ENCODE measurements at regions not wholly inside any gene's neighbourhood (a gene's known extent, or its start where the extent isn't known, plus 50 kb on each side); places are given as distances from the start of the nearest gene placed in this dataset.
A peak's percentile ranks its signal among the peaks of the same experiment; 100 is the strongest.

DNA sequence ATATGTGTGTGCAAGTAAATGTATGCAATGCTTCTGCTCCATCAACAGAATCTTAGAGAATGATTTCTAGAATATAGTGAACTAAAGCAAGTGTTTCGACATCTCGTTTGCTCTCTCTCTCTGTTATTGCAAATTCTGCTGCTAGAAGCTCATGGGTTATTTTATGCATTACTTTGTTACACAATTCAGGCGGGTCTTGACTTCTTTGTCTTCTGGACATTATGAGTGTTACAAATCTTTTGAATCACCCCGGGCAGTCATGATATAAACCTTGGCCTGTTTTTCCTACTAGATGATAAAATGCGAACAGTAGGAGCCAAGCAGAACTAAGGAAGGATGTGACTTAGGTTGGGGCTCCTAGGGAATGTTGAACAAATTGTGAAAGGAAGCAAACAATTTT is 166.4 kb upstream of the SFRP2 start:
- BruUV-seq (replicated peaks), result no TSS peak
- intact Hi-C loops (cut with micrococcal nuclease; ENCODE audit: unreplicated experiment), result no loop called here
- no peak overlapping the region for H3K4me3 Mint-ChIP-seq (ENCODE audit: low read depth, unreplicated experiment)
- H3K27me3 Mint-ChIP-seq (ENCODE audit: unreplicated experiment), result no peaks in the 10 kb centered on the region
- peaks cover 5% of the 10 kb centered on the region for H3K9me3 Mint-ChIP-seq (ENCODE audit: low read depth, unreplicated experiment)
- H3K4me1 Mint-ChIP-seq (ENCODE audit: low read depth, unreplicated experiment), result peaks cover 6% of the 10 kb centered on the region
- no peak overlapping the region for H3K27ac Mint-ChIP-seq (ENCODE audit: unreplicated experiment)
- TF ChIP-seq, protein P1, sequence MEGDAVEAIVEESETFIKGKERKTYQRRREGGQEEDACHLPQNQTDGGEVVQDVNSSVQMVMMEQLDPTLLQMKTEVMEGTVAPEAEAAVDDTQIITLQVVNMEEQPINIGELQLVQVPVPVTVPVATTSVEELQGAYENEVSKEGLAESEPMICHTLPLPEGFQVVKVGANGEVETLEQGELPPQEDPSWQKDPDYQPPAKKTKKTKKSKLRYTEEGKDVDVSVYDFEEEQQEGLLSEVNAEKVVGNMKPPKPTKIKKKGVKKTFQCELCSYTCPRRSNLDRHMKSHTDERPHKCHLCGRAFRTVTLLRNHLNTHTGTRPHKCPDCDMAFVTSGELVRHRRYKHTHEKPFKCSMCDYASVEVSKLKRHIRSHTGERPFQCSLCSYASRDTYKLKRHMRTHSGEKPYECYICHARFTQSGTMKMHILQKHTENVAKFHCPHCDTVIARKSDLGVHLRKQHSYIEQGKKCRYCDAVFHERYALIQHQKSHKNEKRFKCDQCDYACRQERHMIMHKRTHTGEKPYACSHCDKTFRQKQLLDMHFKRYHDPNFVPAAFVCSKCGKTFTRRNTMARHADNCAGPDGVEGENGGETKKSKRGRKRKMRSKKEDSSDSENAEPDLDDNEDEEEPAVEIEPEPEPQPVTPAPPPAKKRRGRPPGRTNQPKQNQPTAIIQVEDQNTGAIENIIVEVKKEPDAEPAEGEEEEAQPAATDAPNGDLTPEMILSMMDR (IDR thresholded peaks at IDR 0.05; ENCODE audit: unreplicated experiment), result no peak
- no peak for DNase-seq
- CTCF ChIA-PET, result no interaction called here
- H3K36me3 Mint-ChIP-seq (ENCODE audit: insufficient read depth, unreplicated experiment), result no peaks in the 10 kb centered on the region

DNA sequence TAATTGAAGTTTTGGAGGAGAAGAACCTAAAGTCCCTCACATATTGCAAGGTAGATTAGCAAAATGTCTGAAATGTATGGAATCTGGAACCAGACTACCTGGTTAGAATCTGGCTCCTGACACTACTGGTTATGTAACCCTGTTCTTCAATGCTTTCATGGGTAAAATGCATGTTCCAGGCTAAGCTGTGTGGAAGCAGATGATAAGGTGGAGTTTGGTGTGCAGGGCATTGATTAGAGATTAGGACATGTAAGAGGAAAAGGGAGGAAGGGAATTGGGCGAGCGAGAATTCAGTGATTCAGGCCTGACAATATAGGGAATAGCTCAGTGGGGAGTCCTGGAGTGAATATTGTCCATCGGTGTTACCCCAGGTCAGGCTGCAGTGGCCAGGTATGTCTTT is 165.8 kb upstream of the SFRP2 start:
- TF ChIP-seq, protein P1 (IDR thresholded peaks at IDR 0.05; ENCODE audit: unreplicated experiment), result no peak
- Mint-ChIP-seq H3K27ac (ENCODE audit: unreplicated experiment) (no peak overlapping the region), H3K27me3 (ENCODE audit: unreplicated experiment) (no peaks in the 10 kb centered on the region), H3K4me1 (ENCODE audit: low read depth, unreplicated experiment) (peaks cover 12% of the 10 kb centered on the region), H3K9me3 (ENCODE audit: low read depth, unreplicated experiment) (peaks cover 5% of the 10 kb centered on the region), H3K36me3 (ENCODE audit: insufficient read depth, unreplicated experiment) (no peaks in the 10 kb centered on the region), H3K4me3 (ENCODE audit: low read depth, unreplicated experiment) (no peak overlapping the region)
- no peak for DNase-seq
- intact Hi-C loops (cut with micrococcal nuclease; ENCODE audit: unreplicated experiment), result no loop called here
- CTCF ChIA-PET, result no interaction called here
- BruUV-seq (replicated peaks), result no TSS peak

DNA sequence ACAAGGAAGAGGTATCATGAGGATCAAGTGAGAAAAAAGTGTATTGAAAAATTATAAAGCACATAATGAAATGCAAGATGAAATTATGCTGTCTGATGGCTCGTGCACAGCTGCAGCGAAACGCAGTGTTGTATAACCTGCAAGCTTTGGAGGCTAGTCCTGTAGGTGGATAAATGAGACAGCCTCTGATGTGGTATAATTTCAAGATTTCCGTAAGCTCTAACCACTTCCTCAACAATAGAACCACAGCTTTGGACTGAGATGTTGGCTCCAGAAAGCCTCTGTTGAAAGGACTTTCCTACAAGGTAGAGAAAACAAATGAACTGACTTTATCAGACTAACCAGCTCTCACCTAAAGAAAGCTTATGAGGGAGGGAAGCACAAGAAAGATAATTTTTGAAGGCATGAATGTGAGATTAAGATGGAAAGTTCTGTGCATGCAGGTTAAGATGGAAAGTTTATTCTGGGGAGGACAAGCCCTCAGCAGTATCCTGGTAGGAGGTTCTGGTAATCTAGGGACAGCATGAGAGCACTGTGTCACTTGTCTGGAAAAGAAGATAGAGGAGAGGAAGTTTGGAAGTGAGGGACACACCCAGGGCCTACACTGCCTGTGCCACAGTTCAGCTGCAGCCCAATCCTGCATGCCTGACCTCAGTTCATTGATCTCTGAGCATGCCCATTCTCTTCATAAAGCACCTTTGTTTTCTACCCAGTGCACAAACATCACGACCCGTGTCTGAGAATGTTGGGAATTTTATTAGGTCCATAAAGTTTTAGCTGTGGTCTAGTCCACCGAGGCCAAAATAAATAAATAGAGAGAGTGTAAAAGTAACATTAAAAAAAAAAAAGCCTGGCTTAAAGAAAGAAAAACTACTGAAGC is 161.5 kb upstream of the SFRP2 start:
- intact Hi-C loops (cut with micrococcal nuclease; ENCODE audit: unreplicated experiment), result no loop called here

DNA sequence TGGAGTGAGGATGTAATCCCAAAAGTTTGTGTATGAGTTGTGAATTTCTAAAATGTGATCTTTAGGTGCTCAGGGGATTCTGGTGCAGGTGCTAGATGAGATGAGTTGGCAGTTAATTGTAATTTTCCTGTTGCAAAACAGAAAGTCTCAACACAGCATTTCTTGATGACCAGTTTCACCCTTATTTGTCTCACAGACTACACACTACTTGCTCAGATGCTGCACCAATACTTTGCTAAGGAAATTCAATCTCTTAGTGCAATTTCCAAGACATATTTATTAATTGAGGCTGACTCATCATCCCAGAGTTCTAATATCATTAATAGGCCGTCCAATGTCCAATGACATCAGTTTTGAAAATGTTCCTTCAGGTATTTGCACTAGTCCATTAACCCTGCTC is 159.2 kb upstream of the SFRP2 start:
- no peak for DNase-seq
- Mint-ChIP-seq H3K4me3 (ENCODE audit: low read depth, unreplicated experiment) (no peak overlapping the region), H3K27me3 (ENCODE audit: unreplicated experiment) (no peaks in the 10 kb centered on the region), H3K4me1 (ENCODE audit: low read depth, unreplicated experiment) (peaks cover 12% of the 10 kb centered on the region), H3K36me3 (ENCODE audit: insufficient read depth, unreplicated experiment) (no peaks in the 10 kb centered on the region), H3K27ac (ENCODE audit: unreplicated experiment) (no peak overlapping the region), H3K9me3 (ENCODE audit: low read depth, unreplicated experiment) (peaks cover 12% of the 10 kb centered on the region)
- intact Hi-C loops (cut with micrococcal nuclease; ENCODE audit: unreplicated experiment), result no loop called here
- TF ChIP-seq, protein P1 (IDR thresholded peaks at IDR 0.05; ENCODE audit: unreplicated experiment), result no peak
- CTCF ChIA-PET, result no interaction called here
- BruUV-seq (replicated peaks), result no TSS peak

More for the DNA sequence above, 161.5 kb upstream of the SFRP2 start:
- Mint-ChIP-seq H3K27ac (ENCODE audit: unreplicated experiment) (peak overlapping the region; percentile 40), H3K4me1 (ENCODE audit: low read depth, unreplicated experiment) (peaks cover 12% of the 10 kb centered on the region), H3K9me3 (ENCODE audit: low read depth, unreplicated experiment) (peaks cover 9% of the 10 kb centered on the region), H3K4me3 (ENCODE audit: low read depth, unreplicated experiment) (no peak overlapping the region), H3K36me3 (ENCODE audit: insufficient read depth, unreplicated experiment) (no peaks in the 10 kb centered on the region), H3K27me3 (ENCODE audit: unreplicated experiment) (no peaks in the 10 kb centered on the region)
- CTCF ChIA-PET, result interaction anchor here (0.6 to 1.4 kb wide), 4 partner anchors 9 to 220 kb away, joined by 3 to 7 read pairs (median 4); no protein-coding TSS in a partner anchor
- TF ChIP-seq, protein P1 (IDR thresholded peaks at IDR 0.05; ENCODE audit: unreplicated experiment), result no peak
- BruUV-seq (replicated peaks), result no TSS peak
- DNase-seq, result peak; percentile 42
